GM18909 (cell line): ENCODE measurements at regions not wholly inside any gene's neighbourhood (a gene's known extent, or its start where the extent isn't known, plus 50 kb on each side); places are given as distances from the start of the nearest gene placed in this dataset.
"Not testable (repeated sequence)": the region's sequence is repeated elsewhere in the genome, so short reads cannot be mapped to it uniquely, and the experiment has no call there.

Experiments used
- ATAC-seq: cut with Tn5 transposase; IDR thresholded peaks from one replicate; pipeline ENCODE4 v1.9.1; 2021; ENCODE audit warnings: mild to moderate bottlenecking; ENCODE audit not compliant: unreplicated experiment, poor library complexity

GRCh38 chr13:73301622-73302021 is 242.8 kb downstream of the KLF5 start:
- not testable (repeated sequence) for ATAC-seq

GRCh38 chr13:73300718-73301425 is 242.1 kb downstream of the KLF5 start:
- ATAC-seq = peak; percentile 51

- no peak for ATAC-seq
Measured at GRCh38 chr13:73299787-73300186, 241.0 kb downstream of the KLF5 start.

- no peak for ATAC-seq
Measured at GRCh38 chr13:73293913-73294523, 235.2 kb downstream of the KLF5 start.

- ATAC-seq = no peak
Measured at GRCh38 chr13:73292127-73292526, 233.3 kb downstream of the KLF5 start.

GRCh38 chr13:73290844-73291243 is 232.0 kb downstream of the KLF5 start:
- ATAC-seq = no peak

- no peak for ATAC-seq
Measured at GRCh38 chr13:73288596-73288995, 229.8 kb downstream of the KLF5 start.

GRCh38 chr13:73287831-73288230 is 229.0 kb downstream of the KLF5 start:
- ATAC-seq = no peak

GRCh38 chr13:73286942-73287620 is 228.3 kb downstream of the KLF5 start:
- no peak for ATAC-seq

GRCh38 chr13:73286177-73286576 is 227.4 kb downstream of the KLF5 start:
- ATAC-seq = no peak

GRCh38 chr13:73284081-73284874 is 225.5 kb downstream of the KLF5 start:
- no peak for ATAC-seq

GRCh38 chr13:73283636-73284035 is 224.8 kb downstream of the KLF5 start:
- no peak for ATAC-seq

GRCh38 chr13:73281746-73282145 is 222.9 kb downstream of the KLF5 start:
- no peak for ATAC-seq

- ATAC-seq = peak; percentile 60
Measured at GRCh38 chr13:73278186-73278585, 219.4 kb downstream of the KLF5 start.

GRCh38 chr13:73275163-73275562 is 216.4 kb downstream of the KLF5 start:
- ATAC-seq = no peak

- ATAC-seq = no peak
Measured at GRCh38 chr13:73274147-73274546, 215.3 kb downstream of the KLF5 start.

- ATAC-seq = no peak
Measured at GRCh38 chr13:73273745-73274144, 214.9 kb downstream of the KLF5 start.

- no peak for ATAC-seq
Measured at GRCh38 chr13:73273276-73273675, 214.5 kb downstream of the KLF5 start.

GRCh38 chr13:73272831-73273230 is 214.0 kb downstream of the KLF5 start:
- no peak for ATAC-seq

- no peak for ATAC-seq
Measured at GRCh38 chr13:73268306-73268705, 209.5 kb downstream of the KLF5 start.
